ENCODE measurements at regions not wholly inside any gene's neighbourhood (a gene's known extent, or its start where the extent isn't known, plus 50 kb on each side); places are given as distances from the start of the nearest gene placed in this dataset.
A peak's percentile ranks its signal among the peaks of the same experiment; 100 is the strongest.

DNA sequence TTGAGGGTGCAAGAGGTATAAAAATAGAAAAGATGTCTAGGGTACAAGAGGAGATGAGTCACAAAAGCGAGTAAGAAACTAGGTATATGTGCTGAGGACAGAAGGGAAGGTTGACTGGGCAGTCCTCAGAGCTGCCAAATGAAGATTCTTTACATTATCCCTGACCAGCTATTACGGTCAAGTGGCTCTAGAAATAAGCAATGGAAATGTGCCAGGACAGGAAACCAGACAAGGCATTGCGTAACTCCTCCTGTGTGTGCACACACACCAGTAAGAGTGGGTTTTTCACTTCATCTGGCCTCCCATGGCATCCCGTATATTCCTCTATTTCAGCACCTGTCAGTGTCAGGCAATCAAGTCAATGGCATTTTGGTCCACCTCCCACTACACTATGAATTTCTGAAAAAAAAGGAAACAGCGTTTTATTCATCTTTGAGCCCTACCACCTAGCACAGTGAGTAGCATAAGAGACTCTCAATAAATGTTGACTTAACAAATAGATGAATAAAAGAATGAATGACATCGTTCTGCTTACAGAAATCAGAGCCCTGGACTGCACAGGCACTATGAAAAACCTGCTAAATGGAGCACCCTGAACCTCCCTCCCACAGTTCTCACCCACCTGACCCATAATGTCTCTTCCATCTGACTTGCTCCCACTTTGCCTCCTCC lies 62.6 kb upstream of the KLF3 start (continued):
- TF ChIP-seq, protein P1, sequence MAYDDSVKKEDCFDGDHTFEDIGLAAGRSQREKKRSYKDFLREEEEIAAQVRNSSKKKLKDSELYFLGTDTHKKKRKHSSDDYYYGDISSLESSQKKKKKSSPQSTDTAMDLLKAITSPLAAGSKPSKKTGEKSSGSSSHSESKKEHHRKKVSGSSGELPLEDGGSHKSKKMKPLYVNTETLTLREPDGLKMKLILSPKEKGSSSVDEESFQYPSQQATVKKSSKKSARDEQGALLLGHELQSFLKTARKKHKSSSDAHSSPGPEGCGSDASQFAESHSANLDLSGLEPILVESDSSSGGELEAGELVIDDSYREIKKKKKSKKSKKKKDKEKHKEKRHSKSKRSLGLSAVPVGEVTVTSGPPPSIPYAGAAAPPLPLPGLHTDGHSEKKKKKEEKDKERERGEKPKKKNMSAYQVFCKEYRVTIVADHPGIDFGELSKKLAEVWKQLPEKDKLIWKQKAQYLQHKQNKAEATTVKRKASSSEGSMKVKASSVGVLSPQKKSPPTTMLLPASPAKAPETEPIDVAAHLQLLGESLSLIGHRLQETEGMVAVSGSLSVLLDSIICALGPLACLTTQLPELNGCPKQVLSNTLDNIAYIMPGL (CRISPR knock-in tag; IDR thresholded peaks at IDR 0.05; ENCODE audit: borderline replicate concordance in 1 of 2, low read depth in 1 of 2) = 0 out of 4 replicates have a peak, but pooled peaks of 1 of the 2 experiments have one; percentile 24
- TF ChIP-seq, protein P2, sequence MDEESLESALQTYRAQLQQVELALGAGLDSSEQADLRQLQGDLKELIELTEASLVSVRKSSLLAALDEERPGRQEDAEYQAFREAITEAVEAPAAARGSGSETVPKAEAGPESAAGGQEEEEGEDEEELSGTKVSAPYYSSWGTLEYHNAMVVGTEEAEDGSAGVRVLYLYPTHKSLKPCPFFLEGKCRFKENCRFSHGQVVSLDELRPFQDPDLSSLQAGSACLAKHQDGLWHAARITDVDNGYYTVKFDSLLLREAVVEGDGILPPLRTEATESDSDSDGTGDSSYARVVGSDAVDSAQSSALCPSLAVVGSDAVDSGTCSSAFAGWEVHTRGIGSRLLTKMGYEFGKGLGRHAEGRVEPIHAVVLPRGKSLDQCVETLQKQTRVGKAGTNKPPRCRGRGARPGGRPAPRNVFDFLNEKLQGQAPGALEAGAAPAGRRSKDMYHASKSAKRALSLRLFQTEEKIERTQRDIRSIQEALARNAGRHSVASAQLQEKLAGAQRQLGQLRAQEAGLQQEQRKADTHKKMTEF (CRISPR knock-in tag; IDR thresholded peaks at IDR 0.05) = peak; percentile 54; the same call in 1 of the 2 replicates
- TF ChIP-seq TBX3 (IDR thresholded peaks at IDR 0.05; ENCODE audit: borderline replicate concordance) (no peak), SOX6 (IDR thresholded peaks at IDR 0.05) (no peak), SOX6 (CRISPR knock-in tag; IDR thresholded peaks at IDR 0.05) (0 out of 2 replicates have a peak, but pooled peaks have one; percentile 39), SALL1 (CRISPR knock-in tag; IDR thresholded peaks at IDR 0.05) (peak; percentile 49; the same call in 1 of the 2 replicates), ATF7 (IDR thresholded peaks at IDR 0.05) (peak; percentile 53; the same call in 1 of the 2 replicates), ATF7 (CRISPR knock-in tag; IDR thresholded peaks at IDR 0.05) (no peak), POGZ (CRISPR knock-in tag; IDR thresholded peaks at IDR 0.05) (peak; percentile 47; the same call in 1 of the 2 replicates)

DNA sequence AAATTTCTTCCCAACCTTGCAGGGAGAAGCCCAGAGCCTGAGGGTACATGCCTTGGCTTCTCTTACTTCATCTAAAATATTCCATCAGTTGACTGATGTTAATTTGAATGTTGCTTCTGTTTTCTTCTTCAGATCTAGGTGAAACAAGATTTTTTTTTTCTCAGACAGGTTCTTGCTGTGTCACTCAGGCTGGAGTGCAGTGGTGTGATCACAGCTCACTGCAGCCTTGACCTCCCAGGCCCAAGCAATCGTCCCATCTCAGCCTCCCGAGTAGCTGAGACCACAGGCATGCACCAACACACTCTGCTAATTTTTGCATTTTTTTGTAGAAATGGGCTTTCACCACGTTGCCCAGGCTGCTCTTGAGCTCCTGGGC lies 62.1 kb upstream of the KLF3 start:
- DNase-seq (ENCODE audit: low spot score) (no peak), ATAC-seq (no peak), FAIRE-seq (no peak)
- Histone ChIP-seq H3K27ac (ENCODE audit: extremely low read length, insufficient read depth, low read length) (no peak overlapping the region), H3K4me2 (ENCODE audit: low read depth, low read length) (no peak overlapping the region), H2AFZ (ENCODE audit: low read length) (no peak overlapping the region), H3K79me2 (ENCODE audit: insufficient read depth, low read length) (no peaks in the 10 kb centered on the region), H3K9me3 (ENCODE audit: low read length) (no peaks in the 10 kb centered on the region), H4K20me1 (ENCODE audit: insufficient read depth, low read length) (no peaks in the 10 kb centered on the region), H3K27me3 (ENCODE audit: control insufficient read depth in 1 of 2, insufficient read depth in 2 of 2, low read length in 2 of 2) (no peaks in the 10 kb centered on the region; a peak in 1 of 5 replicates), H3K36me3 (replicated peaks in 1 of 2; ENCODE audit: control insufficient read depth in 1 of 2, insufficient read depth in 2 of 2, low read length in 2 of 2) (no peaks in the 10 kb centered on the region), H3K4me1 (ENCODE audit: insufficient read depth, low read length) (peaks cover 57% of the 10 kb centered on the region), H3K4me3 (replicated peaks in 1 of 3; ENCODE audit: insufficient read depth in 1 of 3, low read depth in 2 of 3, low read length in 3 of 3) (no peak overlapping the region), H3K9ac (ENCODE audit: insufficient read depth, low read depth, low read length) (no peak overlapping the region)
- in situ Hi-C loops (cut with HindIII; ENCODE audit: extremely low pct_ligation_motif_present, low pct_unique_long_range_greater_than_20kb) = no loop called here
- POLR2A ChIA-PET = no interaction called here
- TF ChIP-seq ZFP90 (CRISPR knock-in tag; IDR thresholded peaks at IDR 0.05; ENCODE audit: borderline replicate concordance) = no peak
- TF ChIP-seq ZSCAN31 (CRISPR knock-in tag; IDR thresholded peaks at IDR 0.05; ENCODE audit: low read depth) = no peak
- TF ChIP-seq ZNF33B (CRISPR knock-in tag; IDR thresholded peaks at IDR 0.05) = no peak
- no peak for TF ChIP-seq SSRP1 (CRISPR knock-in tag; IDR thresholded peaks at IDR 0.05)
- TF ChIP-seq KDM1A (CRISPR knock-in tag; IDR thresholded peaks at IDR 0.05) = no peak
- TF ChIP-seq ZNF335 (CRISPR knock-in tag; IDR thresholded peaks at IDR 0.05) = no peak
- no peak for TF ChIP-seq PHF5A (CRISPR knock-in tag; IDR thresholded peaks at IDR 0.05; ENCODE audit: low read depth, unreplicated experiment)
- TF ChIP-seq KMT2B (CRISPR knock-in tag; IDR thresholded peaks at IDR 0.05) = no peak
- TF ChIP-seq RFX3 (CRISPR knock-in tag; IDR thresholded peaks at IDR 0.05) = no peak
- no peak for TF ChIP-seq NR3C1 (CRISPR knock-in tag; IDR thresholded peaks at IDR 0.05)
- no peak for TF ChIP-seq KAT7 (CRISPR knock-in tag; IDR thresholded peaks at IDR 0.05; ENCODE audit: borderline replicate concordance)
- TF ChIP-seq MZF1 (CRISPR knock-in tag; IDR thresholded peaks at IDR 0.05; ENCODE audit: borderline replicate concordance) = no peak
- TF ChIP-seq ZNF790 (CRISPR knock-in tag; IDR thresholded peaks at IDR 0.05; ENCODE audit: borderline replicate concordance) = no peak
- TF ChIP-seq MED1 (CRISPR knock-in tag; IDR thresholded peaks at IDR 0.05) = no peak
- CTCF ChIA-PET (ENCODE audit: low intra/inter-chr PET ratio, low total read pairs) = no interaction called here
- 8% methylated on average over 2 of the region's 3 CpGs for WGBS (ENCODE audit: low lambda C conversion rate)
- BruUV-seq (replicated peaks) = no TSS peak
- intact Hi-C loops (cut with micrococcal nuclease; ENCODE audit: unreplicated experiment) = no loop called here
